ENCODE measurements at regions not wholly inside any gene's neighbourhood (a gene's known extent, or its start where the extent isn't known, plus 50 kb on each side); places are given as distances from the start of the nearest gene placed in this dataset.
"Not testable (repeated sequence)": the region's sequence is repeated elsewhere in the genome, so short reads cannot be mapped to it uniquely, and the experiment has no call there.

DNA sequence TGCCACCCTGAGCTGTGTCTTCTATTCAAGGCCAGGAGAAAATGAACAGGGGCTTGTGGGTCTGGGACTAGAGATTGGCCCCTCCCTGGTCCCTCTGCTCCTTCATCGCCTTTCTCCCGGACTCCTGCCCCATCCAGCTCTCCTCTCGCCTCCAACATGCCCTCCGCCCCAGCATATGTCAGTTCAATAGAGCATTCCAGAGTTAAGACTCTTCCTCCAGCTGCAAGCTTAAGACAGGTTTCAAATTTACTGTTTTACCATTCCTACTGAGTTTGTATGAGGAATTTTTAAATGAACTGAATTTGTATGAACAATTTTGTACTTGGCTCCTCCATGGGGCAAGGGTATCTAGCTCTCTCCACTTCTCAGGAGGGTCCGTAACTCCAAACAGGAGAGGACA lies 195.6 kb downstream of the TBC1D2B start:
- FAIRE-seq = no peak
- H3K36me3 ChIP-seq (ENCODE audit: control insufficient read depth in 2 of 3, insufficient read depth in 3 of 3, low read length in 3 of 3) = peaks cover 0 to 2% (median 0%) of the 10 kb centered on the region in 3 donors
- intact Hi-C loops (cut with DNase I) = no loop called here

GRCh38 chr15:77881535-77881934 lies 196.0 kb downstream of the TBC1D2B start:
- H3K4me1 ChIP-seq (ENCODE audit: control insufficient read depth in 2 of 3, insufficient read depth in 2 of 3, low read depth in 1 of 3, low read length in 3 of 3); H3K4me3 ChIP-seq (ENCODE audit: low read length in 3 of 3); H3K9me3 ChIP-seq (ENCODE audit: control insufficient read depth in 2 of 3, insufficient read depth in 1 of 3, low read length in 3 of 3); H3K27me3 ChIP-seq (ENCODE audit: control insufficient read depth, insufficient read depth, low read length); H3K36me3 ChIP-seq (ENCODE audit: control insufficient read depth in 2 of 3, insufficient read depth in 3 of 3, low read length in 3 of 3); intact Hi-C loops (cut with DNase I); H3K9ac ChIP-seq (ENCODE audit: low read length in 3 of 3); FAIRE-seq; H3K27ac ChIP-seq (ENCODE audit: low read depth in 2 of 2, low read length in 2 of 2); DNase-seq: not testable (repeated sequence)

More for the DNA sequence above, 195.6 kb downstream of the TBC1D2B start:
- H3K4me3 ChIP-seq (ENCODE audit: low read length in 3 of 3) = no peak overlapping the region
- H3K27ac ChIP-seq (ENCODE audit: low read depth in 2 of 2, low read length in 2 of 2) = no peak overlapping the region
- peaks cover 0 to 7% (median 4%) of the 10 kb centered on the region in 3 donors for H3K4me1 ChIP-seq (ENCODE audit: control insufficient read depth in 2 of 3, insufficient read depth in 2 of 3, low read depth in 1 of 3, low read length in 3 of 3)
- peaks cover 0 to 4% (median 0%) of the 10 kb centered on the region in 3 donors for H3K9me3 ChIP-seq (ENCODE audit: control insufficient read depth in 2 of 3, insufficient read depth in 1 of 3, low read length in 3 of 3)
- no peak for DNase-seq
- no peaks in the 10 kb centered on the region for H3K27me3 ChIP-seq (ENCODE audit: control insufficient read depth, insufficient read depth, low read length)
- H3K9ac ChIP-seq (ENCODE audit: low read length in 3 of 3) = no peak overlapping the region
- TF ChIP-seq, protein P1, sequence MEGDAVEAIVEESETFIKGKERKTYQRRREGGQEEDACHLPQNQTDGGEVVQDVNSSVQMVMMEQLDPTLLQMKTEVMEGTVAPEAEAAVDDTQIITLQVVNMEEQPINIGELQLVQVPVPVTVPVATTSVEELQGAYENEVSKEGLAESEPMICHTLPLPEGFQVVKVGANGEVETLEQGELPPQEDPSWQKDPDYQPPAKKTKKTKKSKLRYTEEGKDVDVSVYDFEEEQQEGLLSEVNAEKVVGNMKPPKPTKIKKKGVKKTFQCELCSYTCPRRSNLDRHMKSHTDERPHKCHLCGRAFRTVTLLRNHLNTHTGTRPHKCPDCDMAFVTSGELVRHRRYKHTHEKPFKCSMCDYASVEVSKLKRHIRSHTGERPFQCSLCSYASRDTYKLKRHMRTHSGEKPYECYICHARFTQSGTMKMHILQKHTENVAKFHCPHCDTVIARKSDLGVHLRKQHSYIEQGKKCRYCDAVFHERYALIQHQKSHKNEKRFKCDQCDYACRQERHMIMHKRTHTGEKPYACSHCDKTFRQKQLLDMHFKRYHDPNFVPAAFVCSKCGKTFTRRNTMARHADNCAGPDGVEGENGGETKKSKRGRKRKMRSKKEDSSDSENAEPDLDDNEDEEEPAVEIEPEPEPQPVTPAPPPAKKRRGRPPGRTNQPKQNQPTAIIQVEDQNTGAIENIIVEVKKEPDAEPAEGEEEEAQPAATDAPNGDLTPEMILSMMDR (IDR thresholded peaks at IDR 0.05; ENCODE audit: borderline replicate concordance, extremely low read depth, insufficient read depth) = no peak

DNA sequence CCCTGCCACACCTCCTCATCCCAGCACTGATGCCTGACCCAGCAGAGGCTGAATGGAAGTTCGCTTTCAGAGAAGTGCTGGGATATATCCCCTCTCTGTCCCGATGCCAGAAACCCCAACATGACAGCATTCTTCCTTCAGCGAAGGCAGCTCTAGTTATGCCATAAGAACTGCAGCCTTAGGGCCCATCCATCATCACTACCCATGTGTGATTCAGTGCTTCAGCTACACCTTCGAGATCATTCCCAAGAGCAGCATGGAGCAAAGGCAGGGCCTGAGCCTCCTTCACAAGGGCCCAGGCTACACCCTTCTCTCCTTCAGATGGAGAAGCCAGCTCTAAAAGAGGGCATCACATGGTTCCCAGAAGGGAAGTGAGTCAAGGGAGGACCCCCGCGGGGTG lies 198.0 kb downstream of the TBC1D2B start:
- H3K36me3 ChIP-seq (ENCODE audit: control insufficient read depth in 2 of 3, insufficient read depth in 3 of 3, low read length in 3 of 3); DNase-seq; H3K9ac ChIP-seq (ENCODE audit: low read length in 3 of 3); H3K4me3 ChIP-seq (ENCODE audit: low read length in 3 of 3); FAIRE-seq; H3K27ac ChIP-seq (ENCODE audit: low read depth in 2 of 2, low read length in 2 of 2); H3K4me1 ChIP-seq (ENCODE audit: control insufficient read depth in 2 of 3, insufficient read depth in 2 of 3, low read depth in 1 of 3, low read length in 3 of 3); H3K9me3 ChIP-seq (ENCODE audit: control insufficient read depth in 2 of 3, insufficient read depth in 1 of 3, low read length in 3 of 3); intact Hi-C loops (cut with DNase I); H3K27me3 ChIP-seq (ENCODE audit: control insufficient read depth, insufficient read depth, low read length): not testable (repeated sequence)

DNA sequence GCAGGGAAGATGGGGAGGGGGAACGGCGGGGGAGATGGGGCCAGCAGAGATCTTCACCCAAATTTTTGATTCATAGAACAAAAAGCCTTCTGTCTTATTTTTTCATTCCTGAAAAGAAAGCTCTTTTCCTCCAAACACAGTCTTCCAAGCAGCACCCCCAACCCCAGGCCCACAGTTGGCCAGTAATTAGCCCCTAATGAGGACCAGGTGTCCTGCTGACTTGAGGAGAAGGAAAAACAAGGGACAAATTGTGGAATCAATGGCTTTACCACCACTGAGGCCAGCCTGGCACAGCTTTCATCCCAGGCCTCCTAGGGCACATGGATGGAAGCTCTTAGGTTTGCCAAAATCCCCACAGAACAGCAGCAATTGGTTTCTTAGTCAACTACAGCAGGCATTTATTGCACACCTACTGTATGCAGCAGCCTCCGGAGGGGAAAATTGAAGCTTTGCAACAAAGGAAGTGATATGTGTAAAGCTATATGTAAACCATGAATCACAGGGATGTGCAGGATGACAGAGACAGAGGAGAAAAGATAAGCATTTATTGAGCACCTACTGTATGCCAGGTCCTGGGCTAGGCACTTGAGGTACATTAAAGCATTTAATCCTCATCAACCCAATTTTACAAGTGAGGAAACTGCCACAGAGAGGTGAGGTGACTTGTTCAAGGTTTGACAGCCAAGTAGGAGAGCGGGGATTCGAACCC lies 199.5 kb downstream of the TBC1D2B start:
- intact Hi-C loops (cut with DNase I) = no loop called here
- no peaks in the 10 kb centered on the region for H3K9me3 ChIP-seq (ENCODE audit: control insufficient read depth in 2 of 3, insufficient read depth in 1 of 3, low read length in 3 of 3)
- no peak overlapping the region for H3K9ac ChIP-seq (ENCODE audit: low read length in 3 of 3)
- no peaks in the 10 kb centered on the region for H3K36me3 ChIP-seq (ENCODE audit: control insufficient read depth in 2 of 3, insufficient read depth in 3 of 3, low read length in 3 of 3)
- no peak overlapping the region for H3K4me3 ChIP-seq (ENCODE audit: low read length in 3 of 3)
- H3K27ac ChIP-seq (ENCODE audit: low read depth in 2 of 2, low read length in 2 of 2) = no peak overlapping the region
- H3K27me3 ChIP-seq (ENCODE audit: control insufficient read depth, insufficient read depth, low read length) = no peaks in the 10 kb centered on the region
- no peaks in the 10 kb centered on the region for H3K4me1 ChIP-seq (ENCODE audit: control insufficient read depth in 2 of 3, insufficient read depth in 2 of 3, low read depth in 1 of 3, low read length in 3 of 3)
- FAIRE-seq = no peak
- peak in 1 of 5 donors; percentile 14 for DNase-seq
- TF ChIP-seq, protein P1 (IDR thresholded peaks at IDR 0.05; ENCODE audit: borderline replicate concordance, extremely low read depth, insufficient read depth) = no peak

GRCh38 chr15:77876107-77876820 lies 201.2 kb downstream of the TBC1D2B start:
- intact Hi-C loops (cut with DNase I); H3K27ac ChIP-seq (ENCODE audit: low read depth in 2 of 2, low read length in 2 of 2): not testable (repeated sequence)

More at GRCh38 chr15:77876107-77876820, 201.2 kb downstream of the TBC1D2B start:
- DNase-seq = peak in 1 of 5 donors; percentile 40
- H3K27me3 ChIP-seq (ENCODE audit: control insufficient read depth, insufficient read depth, low read length); H3K9ac ChIP-seq (ENCODE audit: low read length in 3 of 3); FAIRE-seq; H3K4me1 ChIP-seq (ENCODE audit: control insufficient read depth in 2 of 3, insufficient read depth in 2 of 3, low read depth in 1 of 3, low read length in 3 of 3); H3K4me3 ChIP-seq (ENCODE audit: low read length in 3 of 3); H3K9me3 ChIP-seq (ENCODE audit: control insufficient read depth in 2 of 3, insufficient read depth in 1 of 3, low read length in 3 of 3); H3K36me3 ChIP-seq (ENCODE audit: control insufficient read depth in 2 of 3, insufficient read depth in 3 of 3, low read length in 3 of 3): not testable (repeated sequence)

All from kidney (tissue), 13 donors.